ENCODE measurements at regions not wholly inside any gene's neighbourhood (a gene's known extent, or its start where the extent isn't known, plus 50 kb on each side); places are given as distances from the start of the nearest gene placed in this dataset.

DNA sequence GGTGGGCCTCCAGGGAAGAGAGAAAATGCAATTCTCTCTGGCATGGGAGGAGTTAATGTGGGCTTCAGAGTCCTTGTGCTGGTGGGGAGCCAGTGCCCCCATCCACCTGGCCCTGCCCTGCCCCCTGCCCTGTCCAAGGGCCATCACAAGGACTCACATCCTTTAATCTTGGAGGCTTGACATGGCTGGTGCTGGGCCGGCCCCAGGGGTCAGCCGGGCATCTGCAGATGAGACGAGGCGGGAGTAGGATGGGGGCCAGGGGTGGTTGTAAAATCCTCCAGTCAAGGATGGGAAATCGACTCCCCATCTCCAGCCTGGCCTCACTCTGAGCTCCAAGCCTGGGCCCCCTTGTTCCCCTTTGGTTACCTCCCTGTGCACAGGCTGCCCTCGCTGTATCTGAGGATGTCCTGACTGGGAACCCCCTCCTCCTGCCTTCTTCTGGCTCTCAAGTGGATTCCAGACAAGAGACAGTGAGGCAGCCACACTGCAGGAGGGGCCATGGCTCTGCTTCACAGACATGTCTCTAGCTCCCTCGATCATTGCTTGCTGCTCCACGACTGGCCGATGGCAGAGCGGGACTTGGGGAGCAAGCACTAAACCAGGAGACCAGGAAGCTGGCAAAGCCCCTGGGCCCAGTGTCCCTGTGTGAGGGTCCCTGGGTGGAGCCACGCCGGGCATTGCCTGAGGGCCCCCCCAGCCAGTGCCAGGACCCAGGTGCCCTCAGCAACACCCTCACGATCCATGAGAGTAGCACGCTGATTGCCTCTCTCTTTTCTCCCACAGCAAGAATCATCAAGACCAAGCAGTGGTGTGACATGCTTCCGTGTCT lies 1120.5 kb downstream of the BRD1 start:
- TF ChIP-seq, protein P1, sequence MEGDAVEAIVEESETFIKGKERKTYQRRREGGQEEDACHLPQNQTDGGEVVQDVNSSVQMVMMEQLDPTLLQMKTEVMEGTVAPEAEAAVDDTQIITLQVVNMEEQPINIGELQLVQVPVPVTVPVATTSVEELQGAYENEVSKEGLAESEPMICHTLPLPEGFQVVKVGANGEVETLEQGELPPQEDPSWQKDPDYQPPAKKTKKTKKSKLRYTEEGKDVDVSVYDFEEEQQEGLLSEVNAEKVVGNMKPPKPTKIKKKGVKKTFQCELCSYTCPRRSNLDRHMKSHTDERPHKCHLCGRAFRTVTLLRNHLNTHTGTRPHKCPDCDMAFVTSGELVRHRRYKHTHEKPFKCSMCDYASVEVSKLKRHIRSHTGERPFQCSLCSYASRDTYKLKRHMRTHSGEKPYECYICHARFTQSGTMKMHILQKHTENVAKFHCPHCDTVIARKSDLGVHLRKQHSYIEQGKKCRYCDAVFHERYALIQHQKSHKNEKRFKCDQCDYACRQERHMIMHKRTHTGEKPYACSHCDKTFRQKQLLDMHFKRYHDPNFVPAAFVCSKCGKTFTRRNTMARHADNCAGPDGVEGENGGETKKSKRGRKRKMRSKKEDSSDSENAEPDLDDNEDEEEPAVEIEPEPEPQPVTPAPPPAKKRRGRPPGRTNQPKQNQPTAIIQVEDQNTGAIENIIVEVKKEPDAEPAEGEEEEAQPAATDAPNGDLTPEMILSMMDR (IDR thresholded peaks at IDR 0.05; ENCODE audit: insufficient read depth, low read length) = no peak
- no peak for TF ChIP-seq GABPA (IDR thresholded peaks at IDR 0.05; ENCODE audit: low read depth)

Data from HL-60 (cell line).